HFFc6 (cell line): ENCODE measurements at regions not wholly inside any gene's neighbourhood (a gene's known extent, or its start where the extent isn't known, plus 50 kb on each side); places are given as distances from the start of the nearest gene placed in this dataset.

Source experiments
- DNase-seq: peaks from one replicate; pipeline ENCODE4 v3.0.0-alpha.2; 2018
- H3K27ac Mint-ChIP-seq: 2 replicates; pipeline ENCODE4 v1.8.0; 2020; ENCODE audit warnings: mild to moderate bottlenecking, mixed read lengths
- H3K27me3 Mint-ChIP-seq: 2 replicates; pipeline ENCODE4 v1.8.0; 2021; ENCODE audit warnings: mild to moderate bottlenecking, moderate library complexity, mixed read lengths; ENCODE audit not compliant: insufficient read depth
- H3K36me3 Mint-ChIP-seq: 2 replicates; pipeline ENCODE4 v1.8.0; 2021; ENCODE audit warnings: low read depth, mixed read lengths
- H3K4me1 Mint-ChIP-seq: 2 replicates; pipeline ENCODE4 v1.8.0; 2020; ENCODE audit warnings: low read depth, mixed read lengths
- H3K4me3 Mint-ChIP-seq: 2 replicates; pipeline ENCODE4 v1.8.0; 2020; ENCODE audit warnings: mild to moderate bottlenecking, moderate library complexity, mixed read lengths
- H3K9me3 Mint-ChIP-seq: 2 replicates; pipeline ENCODE4 v1.8.0; 2020; ENCODE audit warnings: mild to moderate bottlenecking, mixed read lengths
- TF ChIP-seq, protein P1 (sequence below): fragments of 200-600 bp; sonication (generic); IDR thresholded peaks from 2 replicates; pipeline ENCODE4 v1.5.0; 2021; ENCODE audit warnings: antibody characterized with exemption, mild to moderate bottlenecking

DNA sequence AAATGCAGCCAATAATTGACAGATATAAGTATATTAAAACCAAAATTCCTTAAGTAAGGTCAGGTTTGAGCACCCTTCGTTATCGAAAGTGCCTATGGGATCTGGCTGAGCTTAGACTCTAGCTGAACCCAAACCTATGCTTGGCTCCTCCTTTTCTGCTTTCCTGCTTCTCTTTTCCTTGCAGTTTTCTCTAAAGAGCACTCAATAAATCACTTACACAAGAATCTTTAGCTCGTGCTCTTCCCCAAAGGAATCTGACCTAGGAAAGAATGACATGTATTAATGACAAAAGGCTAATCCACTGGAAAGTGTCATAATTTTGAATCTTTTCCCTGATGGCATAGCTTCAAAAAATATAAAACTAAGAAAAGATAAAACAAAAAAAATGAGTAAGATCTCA, 282.7 kb downstream of the DKK2 start:
- H3K9me3 Mint-ChIP-seq: no peaks in the 10 kb centered on the region
- H3K4me1 Mint-ChIP-seq: peaks cover 14% of the 10 kb centered on the region
- TF ChIP-seq, protein P1, sequence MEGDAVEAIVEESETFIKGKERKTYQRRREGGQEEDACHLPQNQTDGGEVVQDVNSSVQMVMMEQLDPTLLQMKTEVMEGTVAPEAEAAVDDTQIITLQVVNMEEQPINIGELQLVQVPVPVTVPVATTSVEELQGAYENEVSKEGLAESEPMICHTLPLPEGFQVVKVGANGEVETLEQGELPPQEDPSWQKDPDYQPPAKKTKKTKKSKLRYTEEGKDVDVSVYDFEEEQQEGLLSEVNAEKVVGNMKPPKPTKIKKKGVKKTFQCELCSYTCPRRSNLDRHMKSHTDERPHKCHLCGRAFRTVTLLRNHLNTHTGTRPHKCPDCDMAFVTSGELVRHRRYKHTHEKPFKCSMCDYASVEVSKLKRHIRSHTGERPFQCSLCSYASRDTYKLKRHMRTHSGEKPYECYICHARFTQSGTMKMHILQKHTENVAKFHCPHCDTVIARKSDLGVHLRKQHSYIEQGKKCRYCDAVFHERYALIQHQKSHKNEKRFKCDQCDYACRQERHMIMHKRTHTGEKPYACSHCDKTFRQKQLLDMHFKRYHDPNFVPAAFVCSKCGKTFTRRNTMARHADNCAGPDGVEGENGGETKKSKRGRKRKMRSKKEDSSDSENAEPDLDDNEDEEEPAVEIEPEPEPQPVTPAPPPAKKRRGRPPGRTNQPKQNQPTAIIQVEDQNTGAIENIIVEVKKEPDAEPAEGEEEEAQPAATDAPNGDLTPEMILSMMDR: no peak
- H3K27ac Mint-ChIP-seq: no peak overlapping the region
- no peak for DNase-seq
- H3K4me3 Mint-ChIP-seq: no peak overlapping the region
- no peaks in the 10 kb centered on the region for H3K36me3 Mint-ChIP-seq
- H3K27me3 Mint-ChIP-seq: no peaks in the 10 kb centered on the region

DNA sequence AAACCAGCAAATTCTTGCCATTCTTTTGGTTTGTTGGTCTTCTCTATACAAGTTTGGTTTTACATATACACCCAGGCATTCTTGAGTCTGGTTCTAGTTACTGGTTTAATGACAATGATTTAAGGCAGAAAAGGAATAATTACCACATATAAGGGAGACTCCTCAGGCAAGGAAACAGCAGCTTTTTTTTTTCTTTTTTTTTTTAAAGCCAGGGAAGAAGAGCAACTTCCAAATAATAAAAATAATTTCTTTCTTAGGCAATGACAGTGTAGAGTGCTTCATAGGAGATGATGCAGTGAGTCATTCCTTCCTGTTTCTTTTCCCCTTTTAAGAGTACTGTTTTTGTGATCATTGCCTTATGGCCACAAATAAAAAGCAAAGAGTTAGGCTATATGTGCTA, 289.7 kb downstream of the DKK2 start:
- H3K27me3 Mint-ChIP-seq: no peaks in the 10 kb centered on the region
- H3K9me3 Mint-ChIP-seq: no peaks in the 10 kb centered on the region
- no peaks in the 10 kb centered on the region for H3K36me3 Mint-ChIP-seq
- DNase-seq: peak; percentile 64
- H3K4me1 Mint-ChIP-seq: peaks cover 28% of the 10 kb centered on the region
- peak overlapping the region; percentile 17 for H3K27ac Mint-ChIP-seq
- TF ChIP-seq, protein P1: no peak
- no peak overlapping the region; the same call in 1 of the 2 replicates for H3K4me3 Mint-ChIP-seq

DNA sequence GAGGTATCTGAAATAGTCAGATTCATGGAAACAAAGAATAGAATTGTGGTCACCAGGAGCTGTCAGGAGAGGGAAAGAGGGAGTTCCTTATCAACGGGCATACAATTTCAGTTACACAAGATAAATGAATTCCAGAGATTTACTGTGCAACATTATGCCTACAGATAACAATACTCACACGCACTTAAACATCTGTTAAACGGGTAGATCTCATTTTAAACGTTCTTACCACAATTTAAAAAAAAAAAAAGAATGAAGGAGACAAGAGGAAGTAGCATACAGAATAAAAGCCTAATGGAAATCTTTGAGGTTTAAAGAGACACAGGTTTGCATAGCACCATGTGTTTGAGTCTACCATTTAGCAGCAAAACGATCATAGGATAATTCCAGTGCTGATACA, 298.0 kb downstream of the DKK2 start:
- no peaks in the 10 kb centered on the region for H3K27me3 Mint-ChIP-seq
- no peaks in the 10 kb centered on the region for H3K36me3 Mint-ChIP-seq
- TF ChIP-seq, protein P1: no peak
- no peak for DNase-seq
- H3K4me1 Mint-ChIP-seq: peaks cover 3% of the 10 kb centered on the region; the same call in 1 of the 2 replicates
- H3K27ac Mint-ChIP-seq: no peak overlapping the region
- no peak overlapping the region for H3K4me3 Mint-ChIP-seq
- H3K9me3 Mint-ChIP-seq: no peaks in the 10 kb centered on the region

DNA sequence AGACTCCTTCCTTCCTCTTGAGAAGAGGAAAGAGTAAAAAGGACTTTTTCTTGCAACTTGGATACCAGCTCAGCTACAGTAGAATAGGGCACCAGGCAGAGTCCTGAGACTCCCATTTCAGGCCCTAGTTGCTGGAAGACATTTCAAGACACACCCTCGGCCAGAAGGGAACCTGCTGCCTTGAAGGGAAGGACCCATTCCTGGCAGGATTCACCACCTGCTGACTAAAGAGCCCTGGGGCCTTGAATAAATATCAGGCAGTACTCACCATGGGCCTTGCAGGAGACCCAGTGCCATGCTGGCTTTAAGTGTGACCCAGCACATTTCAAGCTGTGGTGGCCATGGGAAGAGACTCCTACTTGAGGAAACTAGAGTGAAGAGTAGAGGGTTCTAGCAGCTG, 317.6 kb downstream of the DKK2 start:
- H3K27me3 Mint-ChIP-seq: no peaks in the 10 kb centered on the region
- H3K4me3 Mint-ChIP-seq: no peak overlapping the region
- no peaks in the 10 kb centered on the region for H3K9me3 Mint-ChIP-seq
- no peak for DNase-seq
- no peak overlapping the region for H3K27ac Mint-ChIP-seq
- TF ChIP-seq, protein P1: no peak
- H3K36me3 Mint-ChIP-seq: no peaks in the 10 kb centered on the region
- H3K4me1 Mint-ChIP-seq: peaks cover 10% of the 10 kb centered on the region

DNA sequence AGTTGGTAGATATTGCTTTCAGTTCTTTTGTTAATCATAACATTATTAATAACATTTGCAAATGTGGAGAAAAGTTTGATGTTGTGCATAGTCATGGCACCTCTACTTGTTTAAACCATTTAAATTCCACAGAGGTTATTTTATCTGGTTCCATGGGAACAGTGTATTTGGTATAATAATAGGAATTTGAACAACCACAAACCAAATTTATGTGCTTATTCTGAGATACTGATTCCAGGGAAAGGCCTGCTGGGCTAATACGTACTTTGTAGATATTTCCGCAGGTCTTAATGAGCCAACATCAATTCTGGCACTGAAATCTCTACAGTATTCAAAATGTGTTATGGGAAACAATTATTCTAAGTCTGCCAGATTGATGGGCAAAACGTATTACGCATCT, 319.0 kb downstream of the DKK2 start:
- DNase-seq: peak; percentile 21
- Mint-ChIP-seq H3K27ac (no peak overlapping the region), H3K4me1 (peaks cover 10% of the 10 kb centered on the region), H3K9me3 (no peaks in the 10 kb centered on the region), H3K27me3 (no peaks in the 10 kb centered on the region), H3K4me3 (no peak overlapping the region), H3K36me3 (no peaks in the 10 kb centered on the region)
- TF ChIP-seq, protein P1: no peak

DNA sequence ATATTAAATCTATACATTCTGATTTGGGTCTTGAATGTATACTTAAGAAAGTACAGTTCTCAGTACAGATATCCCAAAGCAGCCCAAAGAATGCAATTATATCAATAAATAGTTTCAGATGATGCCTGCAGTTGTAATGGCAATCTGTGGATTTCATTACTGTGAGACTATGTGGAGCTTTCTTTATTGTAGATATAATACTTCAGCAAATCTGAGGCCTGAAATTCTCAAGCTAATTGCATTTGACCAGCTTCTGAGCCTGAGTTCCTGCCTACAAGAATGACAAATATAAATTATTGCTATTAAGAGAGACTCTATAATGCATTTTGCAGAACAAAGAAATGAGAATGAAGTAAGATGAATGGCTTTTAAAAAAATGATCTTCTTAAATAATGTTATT, 320.3 kb downstream of the DKK2 start:
- TF ChIP-seq, protein P1: no peak
- no peak for DNase-seq
- peaks cover 10% of the 10 kb centered on the region for H3K4me1 Mint-ChIP-seq
- H3K36me3 Mint-ChIP-seq: no peaks in the 10 kb centered on the region
- H3K27ac Mint-ChIP-seq: no peak overlapping the region
- no peak overlapping the region for H3K4me3 Mint-ChIP-seq
- H3K9me3 Mint-ChIP-seq: peaks cover 4% of the 10 kb centered on the region
- no peaks in the 10 kb centered on the region for H3K27me3 Mint-ChIP-seq
